K562 (cell line): ENCODE measurements at regions not wholly inside any gene's neighbourhood (a gene's known extent, or its start where the extent isn't known, plus 50 kb on each side); places are given as distances from the start of the nearest gene placed in this dataset.

ENCODE experiments used
- CEBPB ChIP-seq: fragments of 450-650 bp; IDR thresholded peaks from 2 replicates; pipeline ENCODE4 v1.6.1; 2016; ENCODE audit warnings: missing genetic modification characterization, missing compliant biosample characterization
- DNMT1 ChIP-seq: fragments of 450-650 bp; IDR thresholded peaks from 2 replicates; pipeline ENCODE4 v1.6.1; 2016; ENCODE audit warnings: antibody characterized with exemption, mild to moderate bottlenecking
- IFI16 ChIP-seq: fragments of 250-450 bp; sonication (Bioruptor Pico); IDR thresholded peaks from 2 replicates; pipeline ENCODE4 v2.1.2; 2022; ENCODE audit warnings: mild to moderate bottlenecking, inconsistent platforms
- ZFP30 ChIP-seq: fragments of 250-450 bp; sonication (Bioruptor Pico); IDR thresholded peaks from 2 replicates; pipeline ENCODE4 v1.8.0; 2022; ENCODE audit warnings: moderate library complexity, mild to moderate bottlenecking, inconsistent platforms, borderline replicate concordance
- TF ChIP-seq, protein P1 (sequence below): sonication (generic); formaldehyde crosslinking; IDR thresholded peaks from 2 replicates; pipeline ENCODE4 v1.8.0; 2022; ENCODE audit warnings: mild to moderate bottlenecking, missing genetic modification reagents

DNA sequence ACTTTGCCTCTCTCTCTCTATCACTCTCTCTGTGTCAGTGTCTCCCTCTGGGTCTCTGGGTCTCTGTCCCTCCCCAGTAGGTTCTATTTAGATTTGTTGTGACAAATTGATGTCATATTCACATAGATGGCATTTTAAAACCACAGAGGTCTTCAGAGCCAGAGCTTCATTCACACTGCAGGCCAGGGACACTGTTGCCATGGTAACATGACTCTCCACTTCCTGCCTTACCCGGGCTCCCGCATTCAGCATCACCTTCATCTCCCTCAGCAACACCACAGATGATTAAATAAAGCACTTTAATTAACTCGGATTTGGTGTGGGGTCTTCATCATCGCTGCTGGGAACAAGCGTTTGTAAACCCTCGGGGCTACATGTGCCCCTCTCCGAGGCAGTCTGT is 132.6 kb downstream of the ETS2 start:
- TF ChIP-seq IFI16 (CRISPR knock-in tag) (no peak), ZFP30 (CRISPR knock-in tag) (no peak), CEBPB (tag) (no peak), DNMT1 (no peak)
- TF ChIP-seq, protein P1, sequence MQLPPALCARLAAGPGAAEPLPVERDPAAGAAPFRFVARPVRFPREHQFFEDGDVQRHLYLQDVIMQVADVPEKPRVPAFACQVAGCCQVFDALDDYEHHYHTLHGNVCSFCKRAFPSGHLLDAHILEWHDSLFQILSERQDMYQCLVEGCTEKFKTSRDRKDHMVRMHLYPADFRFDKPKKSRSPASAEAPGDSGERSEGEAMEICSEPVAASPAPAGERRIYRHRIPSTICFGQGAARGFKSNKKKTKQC: no peak
